GM23248 (cell line): ENCODE measurements at regions not wholly inside any gene's neighbourhood (a gene's known extent, or its start where the extent isn't known, plus 50 kb on each side); places are given as distances from the start of the nearest gene placed in this dataset.

Source experiments
- EZH2 ChIP-seq: fragments of 200-600 bp; sonication (generic); IDR thresholded peaks from 2 replicates; pipeline ENCODE4 v1.6.1; 2018; ENCODE audit warnings: antibody characterized with exemption, mild to moderate bottlenecking; ENCODE audit not compliant: insufficient read depth, poor library complexity, severe bottlenecking
- EZH2phosphoT487 ChIP-seq: fragments of 200-600 bp; sonication (generic); IDR thresholded peaks from 2 replicates; pipeline ENCODE4 v1.6.1; 2018; ENCODE audit warnings: antibody characterized with exemption, moderate library complexity, mild to moderate bottlenecking, low read depth; ENCODE audit not compliant: insufficient read depth

GRCh38 chr1:36656271-36656670, 173.6 kb upstream of the CSF3R start:
- TF ChIP-seq EZH2phosphoT487 = no peak
- TF ChIP-seq EZH2 = no peak
